HL-60/S4 treated with retinoic acid at 250 ng/mL for 4 days and 3 days (cell line): ENCODE measurements at regions not wholly inside any gene's neighbourhood (a gene's known extent, or its start where the extent isn't known, plus 50 kb on each side); places are given as distances from the start of the nearest gene placed in this dataset.
"Not testable (repeated sequence)": the region's sequence is repeated elsewhere in the genome, so short reads cannot be mapped to it uniquely, and the experiment has no call there.

Experiments
- in situ Hi-C: fragments of 300-500 bp; cut with MboI; formaldehyde crosslinking; loops from 2 replicates; pipeline ENCODE4 v1.7.0; 2022; ENCODE audit warnings: low sequenced_read_pairs

DNA sequence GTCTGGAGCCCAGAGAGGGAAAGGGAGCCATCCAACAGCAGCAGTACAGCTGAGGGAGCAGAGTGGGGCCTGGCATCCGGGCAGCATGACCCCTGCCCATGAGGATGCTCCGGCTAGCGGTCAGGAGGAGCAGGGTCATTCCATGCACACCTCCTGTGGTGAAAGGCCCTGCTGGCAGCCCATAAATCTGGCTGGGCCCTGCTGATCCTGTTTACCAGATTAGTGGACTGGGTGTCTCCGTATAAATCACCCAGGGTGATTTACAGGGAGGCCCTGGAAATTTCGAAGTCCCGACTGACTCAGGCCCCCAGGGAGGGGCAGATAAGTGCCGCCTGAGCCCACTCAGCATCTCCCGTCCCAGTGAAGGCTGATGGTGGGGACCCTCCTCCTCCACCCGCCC, 117.6 kb upstream of the HAND1 start:
- in situ Hi-C loops = no loop called here

DNA sequence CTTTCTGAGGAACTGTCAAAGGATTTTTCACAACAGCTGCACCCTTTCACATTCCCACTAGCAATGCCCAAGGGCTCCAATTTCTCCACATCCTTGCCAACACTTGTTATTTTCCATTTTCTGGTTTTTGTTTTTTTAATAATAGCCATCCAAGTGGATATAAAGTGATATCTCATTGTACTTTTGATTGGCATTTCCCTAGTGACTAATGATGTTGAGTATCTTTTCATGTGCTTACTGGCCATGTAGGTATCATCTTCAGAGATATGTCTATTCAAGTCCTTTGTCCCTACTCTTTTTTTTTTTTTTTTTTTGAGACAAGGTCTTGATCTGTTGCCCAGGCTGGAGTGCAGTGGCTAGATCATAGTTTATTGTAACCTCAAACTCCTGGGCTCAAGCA, 115.8 kb upstream of the HAND1 start:
- in situ Hi-C loops = no loop called here

DNA sequence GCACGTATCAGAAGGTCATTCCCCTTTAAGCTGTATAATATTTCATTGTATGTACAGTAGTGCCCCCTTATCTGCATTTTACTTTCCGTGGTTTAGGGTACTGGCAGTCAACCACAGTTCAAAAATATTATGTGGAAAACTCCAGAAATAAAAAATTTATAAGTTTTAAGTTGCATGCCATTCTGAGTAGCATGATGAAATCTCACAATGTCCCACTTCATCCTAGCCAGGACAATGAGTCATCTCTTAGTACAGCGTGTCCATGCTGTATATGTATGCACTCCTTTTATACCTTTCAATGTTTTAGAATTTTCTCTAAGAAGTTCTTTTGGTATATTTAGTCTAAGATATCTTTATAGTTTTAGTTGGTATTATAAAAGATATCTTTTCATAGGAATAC, 115.0 kb upstream of the HAND1 start:
- in situ Hi-C loops = no loop called here

DNA sequence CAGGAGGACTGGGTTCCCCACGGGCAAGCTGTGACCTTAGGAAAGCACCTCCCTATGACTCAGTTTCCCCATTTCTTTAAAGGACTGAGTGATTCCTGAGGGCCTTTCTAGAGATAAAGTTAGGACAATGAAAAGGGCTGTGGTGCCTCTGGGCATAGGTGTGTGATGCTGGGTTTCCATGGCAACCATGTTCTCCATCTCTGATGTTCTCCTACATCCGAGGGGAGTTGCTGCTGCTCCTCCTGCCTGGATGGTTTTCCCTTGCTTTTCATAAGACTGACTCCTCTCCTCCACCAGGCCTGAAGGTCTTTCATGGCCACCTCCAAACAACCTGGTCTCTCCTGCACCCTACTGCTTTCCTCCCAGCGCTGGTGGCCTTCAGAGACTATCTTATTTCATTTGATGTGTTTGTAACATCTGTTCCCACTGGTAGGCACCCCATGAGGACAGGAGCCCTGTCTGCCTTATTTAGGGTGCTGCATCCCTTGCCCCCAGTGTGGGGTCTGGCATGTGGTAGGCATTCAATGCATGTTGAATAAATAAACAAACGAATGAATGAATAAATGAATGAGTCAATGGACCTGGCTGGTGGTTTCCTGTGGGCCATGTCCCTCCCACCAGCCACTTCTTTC, 112.2 kb upstream of the HAND1 start:
- in situ Hi-C loops = no loop called here

DNA sequence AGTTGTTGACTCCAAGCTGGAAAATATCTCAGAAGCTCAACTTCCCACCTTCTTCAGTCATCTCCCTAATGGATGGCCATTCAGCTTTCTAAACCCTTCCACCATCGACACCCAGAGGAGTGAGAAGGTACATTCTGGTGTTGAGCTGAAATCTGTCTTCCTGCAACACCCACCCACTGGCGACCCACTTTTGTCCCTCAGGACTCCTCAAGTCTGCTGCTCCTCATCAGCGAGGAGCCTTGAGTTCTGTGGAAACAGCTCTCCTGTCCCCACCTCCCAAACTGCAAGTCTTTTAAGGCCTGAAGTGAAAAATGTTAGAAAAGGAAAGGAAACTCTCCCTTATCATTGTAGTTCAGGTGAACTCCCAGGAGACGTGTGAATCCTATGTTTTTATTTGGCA, 111.5 kb upstream of the HAND1 start:
- in situ Hi-C loops = no loop called here

DNA sequence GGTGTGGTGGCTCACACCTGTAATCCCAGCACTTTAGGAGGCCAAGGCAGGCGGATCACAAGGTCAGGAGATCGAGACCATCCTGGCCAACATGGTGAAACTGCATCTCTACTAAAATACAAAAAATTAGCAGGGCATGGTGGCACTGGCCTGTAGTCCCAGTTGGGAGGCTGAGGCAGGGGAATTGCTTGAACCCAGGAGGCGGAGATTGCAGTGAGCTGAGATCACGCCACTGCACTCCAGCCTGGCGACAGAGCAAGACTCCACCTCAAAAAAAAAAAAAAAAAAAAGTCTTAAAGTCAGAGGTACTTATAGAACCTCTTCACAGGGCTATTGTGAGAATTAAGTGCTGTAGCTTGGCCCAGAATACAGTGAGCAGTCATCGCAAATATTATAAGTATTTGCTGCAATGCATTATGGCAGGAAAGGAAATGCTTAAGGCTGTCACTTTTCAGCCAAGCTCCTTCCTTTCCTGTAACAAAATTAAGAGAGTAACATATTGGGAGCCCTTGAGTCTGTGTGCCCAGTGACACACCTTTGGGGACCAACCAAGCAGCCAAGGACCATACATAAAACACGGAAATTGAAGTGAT, 110.9 kb upstream of the HAND1 start:
- in situ Hi-C loops = not testable (repeated sequence)

DNA sequence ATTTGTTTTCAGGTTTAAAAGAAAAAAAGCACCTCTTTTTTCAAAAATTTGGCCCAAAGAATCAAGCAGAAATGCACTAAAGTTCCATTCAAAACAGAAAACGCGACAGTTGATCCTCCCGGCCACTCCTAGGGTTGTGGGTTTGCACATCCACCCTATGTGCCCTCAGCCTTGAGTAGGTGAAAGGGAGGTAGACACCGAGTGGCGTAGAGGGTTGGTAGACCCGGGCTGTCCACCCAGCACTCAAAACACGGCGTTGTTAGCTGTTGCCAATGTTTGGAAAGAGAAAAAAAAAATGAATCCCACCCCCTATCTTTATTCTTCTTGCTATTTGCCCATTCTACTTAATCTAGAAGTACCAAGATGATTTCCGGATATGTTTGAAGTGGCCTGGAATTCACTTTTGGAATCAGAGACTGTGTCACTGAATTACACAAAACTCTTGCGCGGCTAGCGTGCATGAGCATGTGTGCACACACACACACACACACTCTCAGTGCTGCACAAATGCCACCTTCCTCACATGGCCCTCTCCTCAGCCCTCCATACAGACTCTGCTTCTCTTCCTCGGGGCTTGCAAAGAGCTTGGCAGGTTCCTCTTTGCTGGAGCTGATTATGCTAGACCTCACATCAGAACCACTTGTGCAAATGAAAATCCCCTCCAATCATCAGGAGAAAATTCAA, 110.2 kb upstream of the HAND1 start:
- in situ Hi-C loops = no loop called here

DNA sequence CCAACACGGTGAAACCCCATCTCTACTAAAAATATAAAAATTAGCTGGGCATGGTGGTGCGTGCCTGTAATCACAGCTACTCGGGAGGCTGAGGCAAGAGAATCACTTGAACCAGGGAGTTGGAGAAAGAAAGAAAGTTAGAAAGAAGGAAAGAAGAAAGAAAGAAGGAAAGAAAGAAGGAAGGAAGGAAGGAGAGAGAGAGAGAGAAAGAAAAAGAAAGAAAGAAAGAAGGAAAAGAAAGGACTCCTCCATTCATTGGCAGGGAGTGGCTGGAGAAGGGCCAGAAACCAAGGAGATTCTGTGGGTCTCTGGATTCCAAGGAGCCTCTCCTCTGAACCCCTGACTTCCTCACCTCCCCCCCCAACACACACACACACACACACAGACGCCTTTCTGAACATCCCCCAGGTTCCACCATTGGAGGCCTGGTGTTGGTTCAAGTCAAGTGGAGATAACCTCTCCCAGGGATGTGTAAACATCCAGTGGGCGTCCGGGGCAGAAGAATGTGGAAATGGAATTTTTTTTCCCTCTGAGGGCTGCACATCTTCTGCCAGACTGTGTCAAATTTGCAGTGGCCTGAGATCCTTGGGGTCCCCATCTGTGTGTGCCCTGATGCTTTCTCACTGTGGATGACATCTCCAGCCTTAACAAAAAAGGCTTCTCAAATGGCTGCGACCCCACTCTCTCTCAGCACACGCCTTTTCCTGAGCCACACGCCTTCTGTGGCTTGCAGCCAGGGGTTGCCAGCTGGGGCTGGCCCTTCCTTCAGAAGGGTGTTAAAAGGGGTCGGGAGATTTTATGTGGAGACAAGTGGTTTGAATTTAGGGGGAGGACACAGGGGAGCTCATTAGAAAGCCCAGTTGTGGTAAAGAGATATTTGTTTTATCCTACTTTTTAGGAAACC, 109.3 kb upstream of the HAND1 start:
- in situ Hi-C loops = no loop called here

DNA sequence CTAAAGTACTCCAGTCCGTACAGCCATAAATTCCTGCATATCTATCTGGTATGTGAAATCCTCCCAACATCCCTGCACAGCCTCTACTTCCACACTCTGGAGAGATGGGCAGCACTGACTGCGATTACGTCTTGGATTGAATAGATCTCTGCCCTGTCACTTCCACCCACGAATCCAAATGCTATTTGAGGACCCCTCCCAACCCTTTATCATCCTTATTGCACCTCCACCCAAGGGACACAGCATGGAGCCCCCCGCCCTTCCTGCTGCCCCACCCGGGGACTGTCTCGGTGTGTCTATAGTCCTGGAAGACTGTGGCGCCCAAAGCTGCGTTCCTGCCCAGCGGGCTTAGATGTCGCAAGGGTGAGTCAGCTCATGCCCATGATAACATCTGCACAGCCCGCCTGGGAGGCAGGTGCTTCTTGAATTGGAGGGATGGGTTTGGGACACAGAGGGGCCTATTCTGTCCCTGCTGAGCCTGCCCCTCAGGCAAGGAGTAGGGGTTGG, 105.7 kb upstream of the HAND1 start:
- in situ Hi-C loops = no loop called here

DNA sequence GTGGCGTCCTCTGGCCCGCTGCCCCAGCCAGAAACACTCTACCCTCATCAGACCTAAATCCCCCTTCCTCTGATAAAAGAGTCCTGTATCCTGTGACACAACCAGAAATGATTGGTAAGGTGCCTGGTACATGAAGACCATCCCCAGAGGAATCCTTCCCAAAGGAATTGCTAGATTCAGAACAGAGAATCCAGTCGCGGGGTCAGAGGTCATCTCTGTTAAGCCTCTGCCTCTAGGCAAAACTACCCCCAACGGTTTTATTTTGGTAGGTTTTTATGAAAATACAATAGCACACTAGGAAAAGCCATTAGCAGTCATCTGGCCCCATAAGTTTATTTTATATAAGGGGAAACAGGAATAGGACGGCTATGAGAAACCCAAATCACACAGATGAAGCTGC, 102.4 kb upstream of the HAND1 start:
- in situ Hi-C loops = no loop called here

DNA sequence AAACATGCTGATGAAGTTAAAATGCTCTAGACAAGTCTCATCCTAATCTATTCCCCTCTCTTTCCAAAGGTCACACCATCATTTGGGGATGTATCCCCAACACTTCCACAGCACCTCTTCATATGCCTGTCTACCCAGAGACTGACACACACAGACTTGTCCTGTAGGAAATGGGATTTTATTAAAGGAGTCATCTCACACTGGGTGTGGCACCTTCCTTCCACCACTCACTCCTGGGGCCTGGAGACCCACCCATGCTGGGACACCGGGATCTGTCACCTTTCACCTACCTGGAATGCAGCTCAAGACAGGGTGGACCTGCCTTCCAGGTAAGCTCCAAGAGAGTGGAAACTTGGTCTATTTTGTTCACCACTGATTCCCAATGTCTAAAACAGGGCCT, 99.4 kb upstream of the HAND1 start:
- in situ Hi-C loops = no loop called here

DNA sequence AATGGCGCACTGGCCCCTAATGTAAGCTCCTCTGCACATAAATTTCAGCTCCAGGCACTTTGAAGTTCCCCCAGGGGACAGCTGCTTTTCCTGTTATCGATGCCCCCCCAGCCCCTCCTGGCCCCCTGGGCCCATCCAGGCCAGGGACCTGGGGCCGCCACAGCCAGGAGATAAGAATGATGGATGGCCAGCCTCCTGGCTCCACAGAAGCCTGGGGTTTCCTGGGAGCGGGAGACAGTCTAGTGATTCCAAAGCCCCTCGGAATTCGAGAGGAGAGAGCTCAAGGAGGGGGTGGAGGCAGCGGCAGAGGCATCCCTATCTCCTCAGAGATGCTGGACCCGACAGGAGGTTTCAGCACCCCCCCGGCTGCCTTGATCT, 98.4 kb upstream of the HAND1 start:
- in situ Hi-C loops = no loop called here

DNA sequence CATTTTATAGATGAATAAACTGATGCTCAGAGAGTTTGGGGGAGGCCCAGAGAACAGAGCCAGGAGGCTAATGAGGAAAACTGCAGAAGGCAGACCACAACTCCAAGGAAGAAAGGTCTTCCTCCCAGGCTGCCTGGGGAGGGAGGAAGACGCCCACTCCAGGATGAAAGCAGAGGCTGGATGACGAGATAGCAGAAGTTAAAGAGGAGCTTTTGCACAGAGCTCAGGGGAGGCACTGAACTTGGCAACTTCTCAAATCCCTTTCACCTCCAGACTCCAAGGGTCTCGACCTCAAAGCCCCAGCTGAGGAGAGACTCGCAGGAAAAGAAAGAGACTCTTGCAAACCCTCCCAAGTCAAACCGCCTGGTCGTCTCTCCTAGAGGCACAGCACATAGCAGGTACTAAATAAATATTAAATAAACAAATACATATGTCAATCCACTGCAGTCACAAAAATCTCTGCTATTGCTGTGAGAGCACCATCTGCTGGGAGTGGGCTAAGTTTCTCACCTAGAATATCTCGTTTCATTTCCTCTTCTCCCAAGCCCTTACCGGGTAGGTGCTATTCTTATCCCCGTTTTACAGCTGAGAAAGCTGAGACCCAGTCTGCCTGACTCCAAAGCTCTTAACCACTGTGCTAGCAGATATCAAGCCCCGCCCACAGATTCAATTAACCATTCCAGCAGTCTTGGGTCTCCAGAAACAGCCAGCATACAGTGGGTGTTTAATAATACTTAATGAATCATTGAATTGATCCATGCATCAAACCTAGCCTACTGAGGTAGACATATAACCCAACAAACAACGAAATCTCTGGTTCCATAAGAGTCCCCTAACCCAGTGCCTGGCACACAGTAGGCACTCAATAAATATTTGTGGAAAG, 97.8 kb upstream of the HAND1 start:
- in situ Hi-C loops = no loop called here

DNA sequence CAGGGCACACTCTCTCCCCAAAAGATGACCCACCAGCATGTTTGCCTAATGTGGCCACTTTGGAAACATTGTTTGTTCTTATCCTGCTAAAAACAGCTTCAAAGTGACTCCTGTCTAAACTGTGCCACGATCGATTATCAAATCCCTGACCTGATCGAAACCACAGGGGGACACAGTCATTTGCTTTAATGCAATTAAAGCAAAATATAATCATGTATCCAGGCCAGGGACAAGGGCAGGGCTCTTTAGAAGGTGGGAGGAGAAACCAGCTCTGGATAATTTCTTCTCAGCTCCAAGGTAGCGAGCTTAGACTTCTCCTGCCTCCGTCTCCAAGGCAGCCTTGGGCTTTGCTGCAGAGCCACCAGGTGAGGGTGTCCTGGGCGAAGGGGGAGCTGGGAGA, 95.0 kb upstream of the HAND1 start:
- in situ Hi-C loops = no loop called here

DNA sequence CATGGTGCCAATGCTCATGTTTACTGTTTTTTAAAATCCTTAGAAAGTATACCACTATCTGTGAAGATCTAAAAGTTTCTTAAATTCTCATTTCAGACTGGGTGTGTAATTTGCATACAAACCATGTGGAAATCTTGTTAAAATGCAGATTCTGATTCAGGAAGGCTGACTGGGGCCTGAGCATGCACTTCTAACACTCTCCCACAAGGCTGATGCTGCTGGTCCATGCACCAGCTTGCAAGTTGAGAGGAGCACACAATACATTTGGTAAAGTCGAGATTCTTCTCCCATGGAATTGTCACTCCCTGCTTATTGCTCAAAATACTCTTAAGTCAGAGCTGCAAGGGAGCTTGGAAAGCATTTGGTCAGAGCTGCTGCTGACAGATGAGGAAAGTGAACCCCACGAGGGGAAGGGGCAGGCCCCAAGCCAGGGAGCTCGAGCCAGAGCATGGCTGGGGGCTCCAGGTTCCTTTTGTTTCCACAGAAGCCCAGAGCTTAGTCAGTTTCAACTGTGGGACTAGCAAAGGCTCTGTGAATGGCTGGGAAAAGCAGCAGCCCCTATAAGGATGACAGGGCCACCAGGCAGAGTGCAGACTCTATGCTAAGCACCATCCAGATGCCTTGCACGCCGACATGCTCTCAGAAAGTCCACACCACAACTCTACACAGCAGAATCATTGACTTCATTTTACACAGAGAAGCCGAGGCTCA, 93.5 kb upstream of the HAND1 start:
- in situ Hi-C loops = no loop called here

DNA sequence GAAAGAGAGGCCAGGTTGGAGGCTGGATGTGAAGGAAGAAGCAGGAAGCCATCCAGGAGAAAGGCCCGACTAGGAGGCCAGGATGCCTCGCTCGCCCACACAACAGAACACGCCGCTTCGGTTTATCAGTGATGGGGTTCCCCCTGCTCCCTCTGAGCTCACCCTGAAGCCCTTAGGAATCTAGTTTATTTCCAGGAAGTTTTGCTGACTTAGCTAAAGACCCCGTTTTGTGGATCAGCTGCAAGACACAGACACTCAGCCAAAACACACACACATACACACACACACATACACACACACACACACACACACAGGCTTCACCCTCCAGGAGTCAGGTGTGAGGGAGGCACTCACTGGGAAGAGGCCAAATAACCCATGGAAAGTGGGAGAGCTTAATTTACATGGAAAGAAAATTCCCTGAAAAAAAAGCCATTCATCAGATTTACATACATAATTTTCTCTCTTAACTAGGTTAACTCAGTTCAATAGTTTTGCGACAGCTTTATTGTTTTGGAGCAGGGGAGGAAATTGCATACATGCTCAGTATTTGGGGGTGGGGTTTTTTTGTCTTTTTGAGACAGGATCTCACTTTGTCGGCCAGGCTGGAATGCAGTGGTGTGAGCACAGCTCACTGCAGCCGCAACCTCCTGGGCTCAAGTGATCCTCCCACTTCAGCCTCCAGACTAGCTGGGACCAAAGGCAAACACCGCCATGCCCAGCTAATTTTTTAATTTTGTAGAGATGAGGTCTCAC, 92.7 kb upstream of the HAND1 start:
- in situ Hi-C loops = no loop called here

DNA sequence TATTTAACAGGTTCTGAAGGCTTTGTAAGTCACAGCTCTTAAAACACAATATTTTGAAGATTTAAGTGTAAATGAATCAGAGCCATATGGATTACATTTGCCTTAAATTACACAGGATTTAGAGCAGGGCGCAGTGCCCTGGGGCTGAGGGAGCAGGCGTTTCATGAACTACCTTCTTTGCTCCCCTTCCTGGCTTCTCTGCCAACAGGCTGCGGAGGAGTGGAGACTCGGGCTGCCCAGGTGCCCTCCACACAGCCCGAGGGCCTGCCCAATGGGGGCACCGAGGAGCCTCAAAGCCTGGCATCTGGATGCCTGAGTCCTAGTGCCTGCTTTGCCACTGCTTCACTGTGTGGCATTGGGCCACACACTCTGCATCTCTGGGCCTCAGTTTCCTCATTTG, 90.6 kb upstream of the HAND1 start:
- in situ Hi-C loops = no loop called here

DNA sequence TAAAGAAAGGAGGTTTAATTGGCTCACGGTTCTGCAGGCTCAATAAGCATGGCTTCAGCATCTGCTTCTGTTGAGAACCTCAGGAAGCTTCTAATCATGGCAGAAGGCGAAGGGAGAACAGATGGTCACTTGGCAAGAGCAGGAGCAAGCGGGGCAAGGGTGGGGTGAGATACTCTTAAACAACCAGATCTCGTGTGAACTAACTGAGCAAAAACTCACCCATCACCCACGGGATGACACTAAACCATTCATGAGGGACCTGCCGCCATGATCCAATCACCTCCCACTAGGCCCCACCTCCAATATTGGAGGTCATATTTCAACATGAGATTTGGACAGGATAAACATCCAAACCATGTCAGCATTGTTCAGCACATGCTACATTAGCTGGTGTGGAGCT, 89.1 kb upstream of the HAND1 start:
- in situ Hi-C loops = no loop called here

DNA sequence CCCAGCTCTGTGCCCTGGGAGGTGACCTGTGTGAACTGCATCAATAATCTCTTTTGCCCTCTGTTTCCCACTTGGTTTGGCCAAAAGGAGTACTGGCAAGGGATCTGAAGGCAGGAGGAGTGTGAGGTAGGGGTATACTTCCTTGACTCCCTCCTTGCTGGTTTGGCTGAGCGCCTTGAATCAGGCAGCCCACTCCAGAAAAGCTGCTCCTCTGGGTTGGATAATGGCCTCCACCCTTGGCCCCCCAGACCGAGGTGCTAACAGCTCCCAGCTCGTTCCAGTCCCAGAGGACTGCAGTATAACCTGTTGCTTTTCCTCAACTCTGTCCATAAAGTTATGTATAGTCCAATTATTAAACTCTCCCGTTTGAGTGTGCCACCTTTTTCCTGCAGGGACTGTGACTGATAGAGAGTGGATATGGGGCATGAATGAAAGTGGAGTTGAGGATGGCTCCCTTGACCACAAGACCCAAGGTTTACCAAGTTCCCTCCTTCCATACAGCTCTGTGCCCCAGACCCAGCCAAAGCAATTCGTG, 88.2 kb upstream of the HAND1 start:
- in situ Hi-C loops = no loop called here
